ENCODE measurements at regions not wholly inside any gene's neighbourhood (a gene's known extent, or its start where the extent isn't known, plus 50 kb on each side); places are given as distances from the start of the nearest gene placed in this dataset.

DNA sequence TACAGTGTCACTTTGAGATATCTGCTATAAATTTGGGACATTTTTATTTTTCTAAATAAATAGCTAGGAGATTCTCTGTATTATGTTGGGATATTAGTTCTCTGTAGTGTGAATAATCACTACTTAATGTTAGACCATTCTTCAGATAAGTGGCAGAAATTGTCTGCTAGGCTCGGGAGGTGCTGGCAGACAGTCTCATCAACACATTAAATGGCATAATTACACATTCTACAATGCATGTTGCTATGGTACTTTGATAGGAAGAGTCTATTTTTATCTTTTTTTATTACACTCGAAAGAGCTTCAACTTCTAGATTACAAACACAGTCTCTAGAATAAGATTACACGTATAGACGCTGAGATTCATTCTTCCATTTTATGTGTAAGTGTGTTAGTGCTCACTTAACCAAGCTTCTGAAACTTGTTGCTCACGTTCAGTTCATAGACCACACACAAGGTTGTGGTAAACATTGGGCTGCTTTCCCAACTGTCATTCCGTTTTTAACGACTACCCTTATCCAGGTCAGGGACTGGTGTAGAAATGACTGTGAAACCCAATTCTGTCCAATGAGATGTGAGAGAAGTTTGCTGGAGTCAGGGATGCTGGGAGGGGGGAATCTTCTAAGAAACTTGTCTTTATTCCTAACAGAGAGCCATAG lies 78.6 kb downstream of the TPBG start:
- TF ChIP-seq JUND (IDR thresholded peaks at IDR 0.05), result no peak
- TF ChIP-seq, protein P1, sequence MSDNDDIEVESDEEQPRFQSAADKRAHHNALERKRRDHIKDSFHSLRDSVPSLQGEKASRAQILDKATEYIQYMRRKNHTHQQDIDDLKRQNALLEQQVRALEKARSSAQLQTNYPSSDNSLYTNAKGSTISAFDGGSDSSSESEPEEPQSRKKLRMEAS (IDR thresholded peaks at IDR 0.05; ENCODE audit: low read depth), result no peak
- no peak for TF ChIP-seq RCOR1 (IDR thresholded peaks at IDR 0.05; ENCODE audit: low read length)
- TF ChIP-seq, protein P2, sequence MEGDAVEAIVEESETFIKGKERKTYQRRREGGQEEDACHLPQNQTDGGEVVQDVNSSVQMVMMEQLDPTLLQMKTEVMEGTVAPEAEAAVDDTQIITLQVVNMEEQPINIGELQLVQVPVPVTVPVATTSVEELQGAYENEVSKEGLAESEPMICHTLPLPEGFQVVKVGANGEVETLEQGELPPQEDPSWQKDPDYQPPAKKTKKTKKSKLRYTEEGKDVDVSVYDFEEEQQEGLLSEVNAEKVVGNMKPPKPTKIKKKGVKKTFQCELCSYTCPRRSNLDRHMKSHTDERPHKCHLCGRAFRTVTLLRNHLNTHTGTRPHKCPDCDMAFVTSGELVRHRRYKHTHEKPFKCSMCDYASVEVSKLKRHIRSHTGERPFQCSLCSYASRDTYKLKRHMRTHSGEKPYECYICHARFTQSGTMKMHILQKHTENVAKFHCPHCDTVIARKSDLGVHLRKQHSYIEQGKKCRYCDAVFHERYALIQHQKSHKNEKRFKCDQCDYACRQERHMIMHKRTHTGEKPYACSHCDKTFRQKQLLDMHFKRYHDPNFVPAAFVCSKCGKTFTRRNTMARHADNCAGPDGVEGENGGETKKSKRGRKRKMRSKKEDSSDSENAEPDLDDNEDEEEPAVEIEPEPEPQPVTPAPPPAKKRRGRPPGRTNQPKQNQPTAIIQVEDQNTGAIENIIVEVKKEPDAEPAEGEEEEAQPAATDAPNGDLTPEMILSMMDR (IDR thresholded peaks at IDR 0.05), result no peak
- TF ChIP-seq SIN3A (IDR thresholded peaks at IDR 0.05; ENCODE audit: borderline replicate concordance, low read depth, low read length), result no peak
- no peak for TF ChIP-seq FOXM1 (IDR thresholded peaks at IDR 0.05; ENCODE audit: low read depth)
- TF ChIP-seq FOSL2 (IDR thresholded peaks at IDR 0.05; ENCODE audit: borderline replicate concordance, low read depth), result no peak
- no peak for TF ChIP-seq POLR2AphosphoS5 (IDR thresholded peaks at IDR 0.05; ENCODE audit: low read depth, low read length)
- no peak for TF ChIP-seq TAF1 (IDR thresholded peaks at IDR 0.05; ENCODE audit: borderline replicate concordance, low read depth, low read length)
- TF ChIP-seq RFX5 (IDR thresholded peaks at IDR 0.05; ENCODE audit: low read length), result no peak
- no peak for TF ChIP-seq RAD21 (IDR thresholded peaks at IDR 0.05; ENCODE audit: low read length)
- TF ChIP-seq, protein P3, sequence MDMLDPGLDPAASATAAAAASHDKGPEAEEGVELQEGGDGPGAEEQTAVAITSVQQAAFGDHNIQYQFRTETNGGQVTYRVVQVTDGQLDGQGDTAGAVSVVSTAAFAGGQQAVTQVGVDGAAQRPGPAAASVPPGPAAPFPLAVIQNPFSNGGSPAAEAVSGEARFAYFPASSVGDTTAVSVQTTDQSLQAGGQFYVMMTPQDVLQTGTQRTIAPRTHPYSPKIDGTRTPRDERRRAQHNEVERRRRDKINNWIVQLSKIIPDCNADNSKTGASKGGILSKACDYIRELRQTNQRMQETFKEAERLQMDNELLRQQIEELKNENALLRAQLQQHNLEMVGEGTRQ (IDR thresholded peaks at IDR 0.05; ENCODE audit: borderline replicate concordance, low read depth, low read length), result no peak
- TF ChIP-seq EZH2phosphoT487 (IDR thresholded peaks at IDR 0.05; ENCODE audit: borderline replicate concordance, low read depth), result no peak
- no peak for TF ChIP-seq GATA2 (CRISPR knock-in tag; IDR thresholded peaks at IDR 0.05)

Measured in SK-N-SH (cell line).